Brain pericyte (primary cell): ENCODE measurements at regions not wholly inside any gene's neighbourhood (a gene's known extent, or its start where the extent isn't known, plus 50 kb on each side); places are given as distances from the start of the nearest gene placed in this dataset.

ENCODE experiments used
- DNase-seq: peaks from one replicate; pipeline ENCODE4 v3.0.0-alpha.2; 2012; ENCODE audit warnings: low read depth, low spot score

DNA sequence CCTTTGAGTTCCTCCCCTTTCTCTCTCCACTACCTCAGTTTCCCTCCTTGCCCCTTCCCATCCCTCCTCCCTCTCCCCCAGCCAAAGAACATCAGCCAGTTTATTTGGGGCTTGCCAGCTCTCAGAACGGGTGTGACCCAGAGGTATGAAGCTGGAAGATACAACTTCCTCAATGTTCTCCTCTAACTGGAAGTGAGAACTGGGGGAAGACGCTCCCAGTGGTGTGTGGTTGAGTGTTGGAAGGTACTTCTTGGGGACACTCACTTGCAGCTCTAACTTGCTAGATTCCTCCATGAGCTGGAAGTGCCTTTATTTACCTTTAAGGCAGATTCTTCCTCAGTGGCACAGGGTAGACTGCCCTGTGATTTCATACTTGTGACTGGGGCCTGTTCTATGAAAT lies 110.5 kb upstream of the HABP2 start:
- no peak for DNase-seq

- no peak for DNase-seq
Observed at GRCh38 chr10:113443141-113443925, 109.5 kb upstream of the HABP2 start.

GRCh38 chr10:113444766-113445365 lies 108.0 kb upstream of the HABP2 start:
- no peak for DNase-seq

- DNase-seq: no peak
Observed at GRCh38 chr10:113445736-113446135, 107.1 kb upstream of the HABP2 start.

- DNase-seq: no peak
Observed at GRCh38 chr10:113446739-113447138, 106.1 kb upstream of the HABP2 start.

GRCh38 chr10:113447278-113447677 lies 105.6 kb upstream of the HABP2 start:
- no peak for DNase-seq

GRCh38 chr10:113449006-113449695 lies 103.7 kb upstream of the HABP2 start:
- no peak for DNase-seq

DNA sequence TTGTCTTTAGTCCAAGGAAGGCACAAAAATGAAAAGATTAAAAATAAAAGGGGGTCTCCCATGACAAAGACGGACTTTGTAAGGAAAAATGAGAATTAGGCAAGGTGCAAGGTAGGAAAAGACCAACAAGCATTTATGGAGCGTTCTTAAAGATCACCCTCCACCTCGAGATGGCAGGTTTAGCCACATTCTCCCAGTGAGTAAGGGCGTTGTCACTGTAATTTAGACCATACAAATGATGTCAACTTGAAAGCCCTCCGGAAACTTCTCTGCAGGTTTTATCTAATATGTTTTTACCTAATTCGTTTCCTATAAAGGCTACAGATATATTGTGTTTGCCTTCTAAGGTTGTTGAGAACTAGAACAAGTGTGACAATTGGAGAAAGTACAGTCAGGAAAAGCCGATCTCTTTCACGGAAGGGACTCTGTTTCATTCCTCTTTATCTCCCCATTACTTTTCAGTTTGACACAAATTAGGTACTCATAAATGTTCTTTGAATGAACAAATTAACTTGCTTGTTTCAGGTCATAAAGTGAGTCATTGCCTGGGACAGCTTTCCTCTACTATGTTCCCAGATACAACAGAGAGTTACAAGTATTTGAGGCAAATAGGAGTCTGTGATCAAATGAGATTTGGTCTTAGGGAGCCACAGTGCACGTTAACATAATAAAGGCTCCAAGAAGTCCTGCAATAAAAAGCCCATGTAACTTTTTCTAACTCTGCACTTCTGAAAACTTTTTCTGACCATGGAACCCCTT lies 102.6 kb upstream of the HABP2 start:
- no peak for DNase-seq

DNA sequence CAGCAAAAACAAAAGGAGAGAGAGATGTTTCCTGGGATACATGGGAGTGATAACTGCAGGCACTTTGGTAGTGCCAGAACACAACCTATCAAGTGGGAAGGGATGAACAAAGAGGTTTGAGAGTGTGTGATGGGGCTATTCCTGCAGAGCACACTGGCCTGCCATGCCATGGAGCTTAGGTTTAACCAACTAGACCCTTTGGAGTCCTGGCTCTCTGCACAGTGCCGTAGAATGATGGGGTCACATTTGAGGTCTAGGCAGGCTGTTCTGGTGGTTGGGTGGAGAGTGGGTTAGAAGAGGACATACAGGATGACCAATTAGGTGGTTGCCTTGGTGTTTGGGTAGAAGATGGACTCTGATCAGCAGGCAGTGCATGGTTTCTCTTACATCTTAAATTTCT lies 101.9 kb upstream of the HABP2 start:
- no peak for DNase-seq

DNA sequence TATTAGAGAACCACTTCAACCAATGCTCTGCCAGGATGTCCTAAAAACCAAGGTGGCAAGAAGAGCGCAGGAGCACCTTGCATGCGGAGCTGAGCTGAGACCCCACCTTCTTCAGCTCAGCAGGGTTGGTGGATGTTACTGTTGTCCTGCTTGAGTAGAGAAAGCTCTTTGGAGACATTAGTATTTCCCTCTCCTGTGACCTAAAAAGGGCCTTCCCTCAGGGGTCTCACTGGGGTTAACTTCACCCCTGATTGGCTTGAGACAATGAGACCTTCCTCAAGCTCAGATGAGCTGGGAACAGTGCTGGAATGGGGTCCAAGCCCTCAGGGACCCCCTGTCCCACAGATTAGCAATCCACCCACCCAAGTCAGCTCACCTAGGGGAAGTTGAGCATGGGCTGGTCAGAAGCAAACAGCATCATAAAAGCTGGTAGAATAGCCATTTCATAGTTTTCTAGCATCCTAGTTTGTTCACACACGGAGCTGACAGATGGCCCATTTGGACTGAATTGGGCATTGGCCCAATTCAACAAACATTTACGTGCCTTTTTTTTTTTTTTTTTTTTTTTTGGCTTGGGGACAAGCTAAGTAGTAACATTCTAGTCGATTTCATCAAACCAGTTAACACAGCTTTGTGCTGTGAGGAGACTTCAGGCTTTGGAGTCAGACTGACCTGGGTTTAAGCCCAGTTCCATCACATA lies 100.6 kb upstream of the HABP2 start:
- DNase-seq: no peak

GRCh38 chr10:113453351-113453750 lies 99.5 kb upstream of the HABP2 start:
- DNase-seq: no peak

DNA sequence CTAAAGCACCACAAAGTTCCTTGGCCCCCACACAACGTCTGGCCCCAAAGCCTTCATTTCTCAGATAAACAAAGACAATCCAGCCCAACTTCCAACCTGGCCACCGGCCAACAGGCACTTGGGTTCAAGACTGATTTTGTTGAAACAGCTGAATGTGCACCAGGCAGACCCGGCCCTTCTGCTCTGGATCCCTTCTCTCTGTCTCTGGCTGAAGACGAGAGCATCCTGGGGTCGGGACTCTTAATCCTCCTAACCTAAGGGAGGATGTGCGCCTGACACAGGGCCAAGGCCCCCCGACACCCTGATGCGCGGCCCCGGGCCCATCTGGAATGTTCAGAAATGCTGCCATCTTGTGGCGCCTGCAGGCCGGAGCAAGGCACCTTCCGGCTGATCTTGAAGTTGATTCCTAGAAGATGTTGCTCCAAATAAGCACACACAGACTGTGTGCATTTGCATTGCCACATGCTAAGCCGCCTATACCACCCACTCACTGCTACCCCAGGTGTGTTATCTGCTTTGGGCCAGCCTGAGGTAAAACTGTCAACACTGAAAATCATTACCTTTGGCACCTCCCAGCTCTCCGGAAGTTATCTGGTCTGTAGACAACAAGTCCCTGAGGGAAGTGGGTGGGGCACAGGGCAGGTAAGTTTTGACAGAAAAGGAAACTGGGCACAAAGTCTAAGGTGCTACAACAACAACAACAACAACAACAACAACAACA lies 98.4 kb upstream of the HABP2 start:
- no peak for DNase-seq

DNA sequence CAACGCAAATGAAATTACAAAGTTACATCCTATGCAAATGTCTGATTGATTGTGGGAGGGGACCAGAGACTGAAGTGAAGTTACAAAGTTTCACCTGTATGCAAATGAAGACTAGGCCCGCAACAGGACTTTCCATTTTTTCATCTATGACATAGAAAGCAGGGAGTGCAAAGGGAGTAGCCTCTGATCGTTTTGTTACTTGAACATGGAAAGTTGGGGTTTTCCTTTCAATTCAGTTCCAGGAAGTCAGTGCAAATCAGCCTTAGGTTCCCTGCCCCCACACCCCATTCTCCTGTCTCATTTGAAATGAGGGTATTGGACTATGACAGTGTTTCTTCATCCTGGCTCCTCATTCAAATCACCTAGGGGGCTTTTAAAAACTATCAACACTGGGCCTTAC lies 96.9 kb upstream of the HABP2 start:
- no peak for DNase-seq

DNA sequence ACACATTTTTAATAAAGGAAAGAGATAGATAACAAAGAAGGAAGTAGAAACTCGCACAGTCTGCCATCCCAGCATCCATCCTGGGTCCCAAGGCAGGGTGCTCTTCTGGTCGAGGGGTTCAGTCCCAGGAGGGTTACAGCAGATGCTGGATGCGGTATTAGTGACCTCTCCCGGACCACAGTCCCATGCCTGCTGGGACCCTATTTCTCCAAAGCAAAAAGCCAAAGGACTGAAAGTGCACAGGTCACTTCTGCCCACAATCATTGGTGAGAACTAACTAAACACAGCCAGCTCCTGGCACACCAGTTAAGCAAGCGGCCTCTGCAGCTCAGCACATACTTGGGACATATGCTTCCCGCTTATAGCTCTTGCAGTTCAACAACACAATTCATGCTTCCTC lies 96.1 kb upstream of the HABP2 start:
- DNase-seq: no peak

- DNase-seq: no peak
Observed at GRCh38 chr10:113457408-113457807, 95.4 kb upstream of the HABP2 start.

GRCh38 chr10:113458451-113458850 lies 94.4 kb upstream of the HABP2 start:
- DNase-seq: no peak

GRCh38 chr10:113458944-113459343 lies 93.9 kb upstream of the HABP2 start:
- DNase-seq: no peak

GRCh38 chr10:113459626-113460280 lies 93.1 kb upstream of the HABP2 start:
- DNase-seq: no peak

- no peak for DNase-seq
Observed at GRCh38 chr10:113463083-113463482, 89.8 kb upstream of the HABP2 start.

DNA sequence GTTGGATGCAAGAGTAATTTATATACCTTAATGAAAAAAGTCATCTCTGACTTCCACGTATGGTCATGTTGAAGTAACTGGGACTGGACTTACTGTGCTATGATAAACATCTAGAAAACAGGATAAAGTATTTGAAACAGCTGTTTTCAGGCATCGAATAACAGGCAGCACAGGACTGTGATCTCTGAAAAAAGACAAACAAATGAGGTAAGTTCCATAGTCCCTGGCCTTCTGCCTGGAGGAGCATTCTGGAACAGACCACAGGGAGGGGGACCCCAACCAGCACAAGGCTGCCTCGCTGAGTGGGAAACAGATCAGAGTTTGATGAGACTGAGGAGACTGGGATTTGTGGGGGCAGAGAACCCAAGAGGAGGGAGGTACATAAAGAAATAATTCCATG lies 89.1 kb upstream of the HABP2 start:
- no peak for DNase-seq
